Activated CD8-positive, alpha-beta memory T cell treated with anti-CD3 and anti-CD28 coated beads, Interleukin-2, amount 50 U/mL, for 48 hours (primary cell): ENCODE measurements at regions not wholly inside any gene's neighbourhood (a gene's known extent, or its start where the extent isn't known, plus 50 kb on each side); places are given as distances from the start of the nearest gene placed in this dataset.

ENCODE experiments used
- DNase-seq: peaks from one replicate; pipeline ENCODE4 v3.0.0-alpha.2; 2020

- DNase-seq: no peak
Measured at GRCh38 chr2:45273412-45274249, 264.4 kb upstream of the SIX2 start.

- DNase-seq: no peak
Measured at GRCh38 chr2:45272549-45273265, 263.5 kb upstream of the SIX2 start.

- no peak for DNase-seq
Measured at GRCh38 chr2:45269149-45269793, 260.0 kb upstream of the SIX2 start.

GRCh38 chr2:45268631-45269030 is 259.4 kb upstream of the SIX2 start:
- no peak for DNase-seq

- DNase-seq: no peak
Measured at GRCh38 chr2:45267062-45267792, 258.0 kb upstream of the SIX2 start.

- DNase-seq: no peak
Measured at GRCh38 chr2:45265336-45265735, 256.1 kb upstream of the SIX2 start.

GRCh38 chr2:45264227-45265225 is 255.3 kb upstream of the SIX2 start:
- DNase-seq: no peak

- no peak for DNase-seq
Measured at GRCh38 chr2:45263147-45263546, 253.9 kb upstream of the SIX2 start.

- DNase-seq: no peak
Measured at GRCh38 chr2:45261746-45262145, 252.5 kb upstream of the SIX2 start.

GRCh38 chr2:45260946-45261345 is 251.7 kb upstream of the SIX2 start:
- DNase-seq: no peak

- no peak for DNase-seq
Measured at GRCh38 chr2:45259547-45260160, 250.4 kb upstream of the SIX2 start.

GRCh38 chr2:45259138-45259537 is 249.9 kb upstream of the SIX2 start:
- no peak for DNase-seq

- no peak for DNase-seq
Measured at GRCh38 chr2:45258311-45258710, 249.1 kb upstream of the SIX2 start.

- no peak for DNase-seq
Measured at GRCh38 chr2:45257820-45258219, 248.6 kb upstream of the SIX2 start.

- DNase-seq: no peak
Measured at GRCh38 chr2:45256867-45257641, 247.8 kb upstream of the SIX2 start.

GRCh38 chr2:45256173-45256866 is 247.1 kb upstream of the SIX2 start:
- no peak for DNase-seq

- no peak for DNase-seq
Measured at GRCh38 chr2:45255563-45255962, 246.3 kb upstream of the SIX2 start.

- no peak for DNase-seq
Measured at GRCh38 chr2:45254025-45254424, 244.8 kb upstream of the SIX2 start.

- no peak for DNase-seq
Measured at GRCh38 chr2:45253151-45253550, 243.9 kb upstream of the SIX2 start.

- DNase-seq: no peak
Measured at GRCh38 chr2:45250176-45250575, 240.9 kb upstream of the SIX2 start.
